NCI-H748 (cell line): ENCODE measurements at regions not wholly inside any gene's neighbourhood (a gene's known extent, or its start where the extent isn't known, plus 50 kb on each side); places are given as distances from the start of the nearest gene placed in this dataset.

Experiments used
- DNase-seq: peaks from one replicate; lab custom pipeline; 2025; ENCODE audit not compliant: unreplicated experiment; lab: John Stamatoyannopoulos, UW

- no peak for DNase-seq
Measured at GRCh38 chr1:105934806-105935205, 1121.7 kb upstream of the PRMT6 start.

- no peak for DNase-seq
Measured at GRCh38 chr1:105964879-105965278, 1091.6 kb upstream of the PRMT6 start.

- DNase-seq = no peak
Measured at GRCh38 chr1:105997516-105997915, 1059.0 kb upstream of the PRMT6 start.

GRCh38 chr1:106022312-106022902, 1034.1 kb upstream of the PRMT6 start:
- peak; percentile 8 for DNase-seq

GRCh38 chr1:106027871-106028270, 1028.6 kb upstream of the PRMT6 start:
- DNase-seq = no peak

- DNase-seq = no peak
Measured at GRCh38 chr1:106037526-106037925, 1018.9 kb upstream of the PRMT6 start.

- DNase-seq = no peak
Measured at GRCh38 chr1:106038260-106038659, 1018.2 kb upstream of the PRMT6 start.

GRCh38 chr1:106043971-106044370, 1012.5 kb upstream of the PRMT6 start:
- no peak for DNase-seq

GRCh38 chr1:106047210-106047609, 1009.3 kb upstream of the PRMT6 start:
- DNase-seq = no peak

GRCh38 chr1:106049595-106049994, 1006.9 kb upstream of the PRMT6 start:
- no peak for DNase-seq

GRCh38 chr1:106055855-106056254, 1000.6 kb upstream of the PRMT6 start:
- DNase-seq = no peak

GRCh38 chr1:106061586-106062495, 994.6 kb upstream of the PRMT6 start:
- no peak for DNase-seq

GRCh38 chr1:106063510-106063909, 993.0 kb upstream of the PRMT6 start:
- peak; percentile 91 for DNase-seq

GRCh38 chr1:106072909-106073600, 983.4 kb upstream of the PRMT6 start:
- no peak for DNase-seq

- no peak for DNase-seq
Measured at GRCh38 chr1:106080608-106081325, 975.7 kb upstream of the PRMT6 start.

GRCh38 chr1:106111044-106111443, 945.4 kb upstream of the PRMT6 start:
- DNase-seq = no peak

GRCh38 chr1:106113851-106114250, 942.6 kb upstream of the PRMT6 start:
- DNase-seq = no peak

- DNase-seq = no peak
Measured at GRCh38 chr1:106120789-106121188, 935.7 kb upstream of the PRMT6 start.

- DNase-seq = no peak
Measured at GRCh38 chr1:106121728-106122127, 934.7 kb upstream of the PRMT6 start.

GRCh38 chr1:106134561-106134960, 921.9 kb upstream of the PRMT6 start:
- no peak for DNase-seq

GRCh38 chr1:106173101-106173500, 883.4 kb upstream of the PRMT6 start:
- peak; percentile 58 for DNase-seq
